Thoracic aorta (tissue), 2 donors: ENCODE measurements at regions not wholly inside any gene's neighbourhood (a gene's known extent, or its start where the extent isn't known, plus 50 kb on each side); places are given as distances from the start of the nearest gene placed in this dataset.

ENCODE experiments used
- ATAC-seq: fragments of 150-250 bp; one replicate; pipeline ENCODE4 v1.8.0; 2017; ENCODE audit warnings: low read depth; ENCODE audit not compliant: insufficient number of reproducible peaks, low FRiP score
- DNase-seq: peaks from one replicate; pipeline ENCODE4 v3.0.0-alpha.2; 2020; ENCODE audit warnings: low spot score
- H3K27ac ChIP-seq, 2 donors: fragments of 200-600 bp; sonication (generic); 1 replicate in 1 of 2; 2 replicates in 1 of 2; pipeline ENCODE4 v1.5.1; 2016; ENCODE audit warnings: mild to moderate bottlenecking in 2 of 2, moderate library complexity in 2 of 2
- H3K27me3 ChIP-seq: fragments of 200-600 bp; sonication (generic); replicated peaks from 2 replicates; pipeline ENCODE4 v1.6.0; 2016; ENCODE audit warnings: mild to moderate bottlenecking; ENCODE audit not compliant: insufficient read depth
- H3K36me3 ChIP-seq: fragments of 200-600 bp; sonication (generic); one replicate; pipeline ENCODE4 v1.5.1; 2016
- H3K4me1 ChIP-seq, 2 donors: fragments of 200-600 bp; sonication (generic); 1 replicate in 1 of 2; 2 replicates in 1 of 2; pipeline versions ENCODE4 v1.5.1 to v1.6.0; 2016; ENCODE audit warnings: low read depth in 2 of 2, mild to moderate bottlenecking in 1 of 2; ENCODE audit not compliant: control insufficient read depth in 1 of 2
- H3K4me3 ChIP-seq: fragments of 200-600 bp; sonication (generic); 2 replicates; pipeline ENCODE4 v1.5.1; 2016; ENCODE audit warnings: mild to moderate bottlenecking
- H3K9me3 ChIP-seq: fragments of 200-600 bp; sonication (generic); 2 replicates; pipeline ENCODE4 v1.5.1; 2016
- CTCF ChIP-seq: fragments of 200-600 bp; sonication (generic); IDR thresholded peaks from one replicate; pipeline ENCODE4 v1.5.1; 2019; ENCODE audit warnings: antibody characterized with exemption

DNA sequence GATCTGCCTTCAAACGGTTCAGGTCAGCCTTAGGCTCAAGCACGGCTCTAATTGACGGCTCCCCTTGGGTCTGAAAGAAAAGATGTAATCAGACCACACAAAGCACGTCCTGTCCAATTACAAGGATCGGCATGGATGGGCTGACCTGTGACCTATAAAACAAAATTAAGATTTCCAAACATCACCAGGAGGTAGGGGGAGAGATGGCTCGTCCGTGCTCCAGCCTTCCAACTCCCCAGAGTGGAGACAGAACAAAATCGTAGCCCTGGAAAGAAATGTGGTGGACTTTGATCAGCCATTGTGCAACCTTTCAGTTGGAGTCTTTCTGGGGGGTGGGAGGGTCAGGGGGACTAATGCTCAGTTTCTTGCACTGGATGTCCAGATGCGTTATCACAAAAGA lies 226.6 kb upstream of the DIO3 start:
- Histone ChIP-seq H3K4me1 (no peaks in the 10 kb centered on the region), H3K27me3 (no peaks in the 10 kb centered on the region), H3K4me3 (no peak overlapping the region), H3K36me3 (no peaks in the 10 kb centered on the region), H3K27ac (no peak overlapping the region), H3K9me3 (no peaks in the 10 kb centered on the region)
- TF ChIP-seq CTCF, result no peak
- ATAC-seq (no peak), DNase-seq (no peak)

- ATAC-seq, result no peak
Measured at GRCh38 chr14:101335061-101335661, 226.1 kb upstream of the DIO3 start.

GRCh38 chr14:101336183-101336582 lies 225.1 kb upstream of the DIO3 start:
- ATAC-seq (no peak), DNase-seq (no peak)
- TF ChIP-seq CTCF, result no peak
- Histone ChIP-seq H3K4me1 (no peaks in the 10 kb centered on the region), H3K27me3 (no peaks in the 10 kb centered on the region), H3K4me3 (no peak overlapping the region), H3K9me3 (no peaks in the 10 kb centered on the region), H3K27ac (no peak overlapping the region), H3K36me3 (no peaks in the 10 kb centered on the region)

More at GRCh38 chr14:101335061-101335661, 226.1 kb upstream of the DIO3 start:
- no peak overlapping the region for H3K27ac ChIP-seq
- no peaks in the 10 kb centered on the region for H3K36me3 ChIP-seq
- H3K4me3 ChIP-seq, result no peak overlapping the region
- no peak for DNase-seq
- TF ChIP-seq CTCF, result no peak
- H3K9me3 ChIP-seq, result no peaks in the 10 kb centered on the region
- H3K4me1 ChIP-seq, result no peaks in the 10 kb centered on the region
- no peaks in the 10 kb centered on the region for H3K27me3 ChIP-seq

DNA sequence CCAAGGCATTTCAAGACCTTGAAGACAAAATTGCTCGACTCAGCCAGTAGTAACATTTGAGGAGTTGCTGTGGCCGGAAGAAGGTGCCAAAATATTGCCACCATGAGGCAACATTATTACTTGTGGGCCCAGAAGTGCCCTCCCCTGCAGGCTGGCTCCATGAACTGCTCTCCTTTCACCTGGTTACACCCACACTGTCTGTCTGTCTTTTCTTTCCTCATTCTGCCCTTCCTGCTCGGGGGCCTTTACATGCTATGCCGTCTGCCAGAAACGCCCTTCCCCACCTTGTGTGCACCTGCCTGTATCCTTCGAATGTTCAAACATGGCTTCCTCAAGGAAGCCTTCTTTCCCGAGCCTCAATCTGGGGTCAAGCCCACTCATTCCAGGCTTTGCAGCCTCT lies 224.2 kb upstream of the DIO3 start:
- no peaks in the 10 kb centered on the region for H3K4me1 ChIP-seq
- H3K27ac ChIP-seq, result no peak overlapping the region
- no peak for TF ChIP-seq CTCF
- DNase-seq (no peak), ATAC-seq (no peak)
- H3K9me3 ChIP-seq, result no peaks in the 10 kb centered on the region
- H3K27me3 ChIP-seq, result no peaks in the 10 kb centered on the region
- H3K4me3 ChIP-seq, result no peak overlapping the region
- H3K36me3 ChIP-seq, result no peaks in the 10 kb centered on the region

DNA sequence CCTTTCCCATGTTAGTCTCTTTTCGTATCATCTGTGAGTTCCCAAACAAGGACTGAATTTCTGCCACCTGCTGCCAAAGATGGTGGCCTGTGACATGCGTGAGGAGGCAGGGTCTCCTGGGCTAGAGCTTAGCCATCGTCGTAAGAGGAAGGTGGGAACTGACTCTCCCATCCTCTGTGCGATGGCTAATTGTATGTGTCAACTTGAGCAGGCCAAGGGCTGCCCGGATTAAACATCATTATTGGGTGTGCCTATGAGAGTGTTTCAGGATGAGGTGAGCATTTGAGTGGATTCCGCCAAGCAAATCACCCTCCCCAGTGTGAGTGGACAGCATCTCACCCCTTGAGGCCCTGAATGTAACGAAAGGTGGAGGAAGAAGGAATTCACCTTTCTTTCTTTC lies 220.7 kb upstream of the DIO3 start:
- no peak overlapping the region for H3K4me3 ChIP-seq
- no peaks in the 10 kb centered on the region for H3K36me3 ChIP-seq
- ATAC-seq, result no peak
- DNase-seq, result no peak
- no peak for TF ChIP-seq CTCF
- H3K4me1 ChIP-seq, result no peaks in the 10 kb centered on the region
- no peaks in the 10 kb centered on the region for H3K27me3 ChIP-seq
- no peaks in the 10 kb centered on the region for H3K9me3 ChIP-seq
- no peak overlapping the region for H3K27ac ChIP-seq
